Fibroblast of skin of scalp (primary cell): ENCODE measurements at regions not wholly inside any gene's neighbourhood (a gene's known extent, or its start where the extent isn't known, plus 50 kb on each side); places are given as distances from the start of the nearest gene placed in this dataset.
A peak's percentile ranks its signal among the peaks of the same experiment; 100 is the strongest.
"Not testable (repeated sequence)": the region's sequence is repeated elsewhere in the genome, so short reads cannot be mapped to it uniquely, and the experiment has no call there.

Source experiments
- DNase-seq: peaks from one replicate; pipeline ENCODE4 v3.0.0-alpha.2; 2013

DNA sequence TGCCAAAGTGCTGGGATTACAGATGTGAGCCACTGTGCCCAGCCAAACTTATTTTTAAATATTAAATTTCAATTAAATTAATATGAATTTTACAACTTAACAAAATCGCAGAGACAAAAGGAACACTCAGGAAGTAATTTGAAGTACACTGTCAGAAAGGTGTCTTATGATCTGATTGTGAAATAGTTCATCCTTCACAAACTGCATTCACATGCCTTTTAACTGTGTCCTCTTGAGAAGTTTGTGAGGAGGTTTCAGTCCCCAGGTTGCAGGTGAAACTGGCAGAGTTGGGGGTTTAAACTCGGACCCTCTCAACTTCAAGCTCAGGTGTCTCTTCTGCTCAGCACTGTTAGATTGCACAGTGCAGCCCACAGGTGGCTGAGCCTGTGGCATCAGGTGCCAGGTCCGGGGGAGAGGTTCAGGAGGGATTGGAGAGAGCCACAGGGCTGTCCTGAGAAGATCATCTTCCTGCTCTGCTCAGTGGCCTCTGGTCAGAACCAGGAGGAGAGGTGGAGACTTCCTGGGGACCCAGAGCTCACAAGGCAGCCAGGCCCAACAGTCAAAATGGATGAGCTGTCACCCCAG, 152.3 kb upstream of the RAB4A start:
- DNase-seq: no peak

GRCh38 chr1:229119161-229119560, 151.8 kb upstream of the RAB4A start:
- DNase-seq: no peak

DNA sequence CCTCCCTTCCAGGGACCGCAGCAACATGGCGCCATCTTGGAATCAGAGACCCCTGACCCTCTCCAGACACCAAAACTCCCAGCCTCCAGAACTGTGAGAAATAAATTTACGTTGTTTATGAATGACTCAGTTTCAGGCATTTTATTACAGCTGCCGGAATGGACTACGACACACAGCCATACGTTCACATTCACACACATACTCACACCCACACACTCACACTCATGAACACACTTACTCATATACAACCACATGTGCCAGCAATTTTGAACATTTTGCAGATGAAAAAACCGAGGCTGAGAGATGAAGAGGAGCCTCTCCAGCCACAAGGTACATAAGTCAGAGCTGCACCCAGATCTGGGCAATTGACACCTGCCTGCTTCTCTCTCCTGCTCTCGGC, 151.0 kb upstream of the RAB4A start:
- no peak for DNase-seq

DNA sequence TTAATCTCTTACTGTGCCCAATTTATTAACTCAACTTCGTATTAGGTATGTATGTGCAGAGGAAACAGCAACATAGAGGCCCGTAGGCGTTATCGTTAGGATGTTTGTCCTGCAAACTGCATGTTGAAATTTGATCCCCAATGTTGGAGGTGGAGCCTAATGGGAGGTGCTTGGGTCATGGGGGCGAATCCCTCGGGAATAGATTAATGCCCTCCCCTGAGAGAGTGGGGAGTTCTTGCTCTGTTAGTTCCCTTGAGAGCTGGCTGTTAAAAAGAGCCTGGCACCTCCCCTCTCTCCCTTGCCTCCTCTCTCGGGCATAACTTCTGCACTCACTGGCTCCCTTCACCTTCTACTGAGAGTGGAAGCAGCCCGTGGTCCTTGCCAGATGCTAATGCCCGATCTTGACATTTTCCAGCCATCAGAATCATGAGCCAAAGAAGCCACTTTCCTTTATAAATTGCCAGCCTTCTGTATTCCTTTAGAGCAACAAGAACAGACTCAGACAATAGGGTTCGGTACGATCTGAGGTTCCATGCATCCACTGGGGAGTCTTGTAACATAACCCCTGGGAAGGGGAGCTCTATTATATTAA, 149.0 kb upstream of the RAB4A start:
- DNase-seq: no peak

DNA sequence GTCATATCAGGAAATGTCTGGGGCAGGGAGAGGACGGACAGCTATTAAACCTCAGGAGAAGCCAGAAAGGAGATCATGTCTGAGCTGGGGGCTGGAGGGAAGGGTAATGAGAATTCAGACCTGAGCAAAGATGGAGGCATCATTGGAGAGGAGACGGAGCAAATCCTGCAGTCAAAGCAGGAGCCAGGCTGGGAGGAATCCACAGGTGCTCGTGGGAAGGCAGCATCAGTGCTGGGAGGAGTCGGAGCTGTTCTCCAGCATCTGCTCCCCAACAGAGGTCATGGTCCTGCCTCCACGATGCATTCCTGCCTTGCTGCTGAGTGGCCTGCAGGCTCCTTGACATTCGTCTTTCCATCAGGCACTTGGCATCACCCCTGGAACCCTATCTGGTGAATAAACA, 148.3 kb upstream of the RAB4A start:
- no peak for DNase-seq

DNA sequence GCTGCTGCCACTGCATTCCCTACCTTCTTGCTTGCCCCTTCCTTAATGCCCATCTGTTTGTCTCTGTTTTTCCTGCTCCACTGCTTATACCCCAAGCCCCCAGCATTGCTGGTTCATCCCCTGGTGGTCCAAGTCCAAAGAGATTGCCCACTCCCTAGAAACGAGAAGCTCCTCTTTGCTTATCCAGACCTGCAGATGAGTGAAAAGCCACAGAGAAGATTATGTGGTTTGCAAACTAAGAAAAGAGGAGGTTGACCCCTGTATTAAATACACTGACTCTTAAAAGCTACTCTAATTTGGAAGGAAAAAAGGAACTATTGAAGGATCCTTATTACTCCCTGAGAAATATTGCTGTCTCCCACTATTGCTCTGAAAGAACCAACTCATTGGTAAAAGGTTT, 146.8 kb upstream of the RAB4A start:
- DNase-seq: no peak

GRCh38 chr1:229124520-229125124, 146.3 kb upstream of the RAB4A start:
- DNase-seq: no peak

DNA sequence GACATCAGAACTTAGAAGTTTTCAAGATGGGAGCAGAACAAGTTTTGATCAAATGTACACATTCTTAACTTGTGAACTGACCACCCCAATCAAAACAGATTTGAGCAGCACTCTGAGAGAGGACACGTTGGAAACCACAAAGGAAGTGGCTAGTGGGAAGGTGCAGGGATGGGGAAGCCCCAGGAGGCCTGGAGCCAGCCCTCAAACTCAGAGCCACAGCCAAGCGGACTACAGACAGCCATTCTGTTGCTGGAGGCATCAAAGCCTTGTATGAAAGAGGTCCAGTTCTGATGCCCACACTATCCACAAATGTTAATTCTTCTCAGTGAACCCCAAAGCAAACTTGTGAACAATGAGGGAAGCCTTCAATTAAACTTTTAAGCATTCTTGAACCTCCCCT, 143.6 kb upstream of the RAB4A start:
- DNase-seq: peak; percentile 20

- no peak for DNase-seq
Observed at GRCh38 chr1:229128066-229128608, 142.8 kb upstream of the RAB4A start.

- DNase-seq: no peak
Observed at GRCh38 chr1:229129301-229130027, 141.4 kb upstream of the RAB4A start.

- no peak for DNase-seq
Observed at GRCh38 chr1:229130028-229130668, 140.8 kb upstream of the RAB4A start.

DNA sequence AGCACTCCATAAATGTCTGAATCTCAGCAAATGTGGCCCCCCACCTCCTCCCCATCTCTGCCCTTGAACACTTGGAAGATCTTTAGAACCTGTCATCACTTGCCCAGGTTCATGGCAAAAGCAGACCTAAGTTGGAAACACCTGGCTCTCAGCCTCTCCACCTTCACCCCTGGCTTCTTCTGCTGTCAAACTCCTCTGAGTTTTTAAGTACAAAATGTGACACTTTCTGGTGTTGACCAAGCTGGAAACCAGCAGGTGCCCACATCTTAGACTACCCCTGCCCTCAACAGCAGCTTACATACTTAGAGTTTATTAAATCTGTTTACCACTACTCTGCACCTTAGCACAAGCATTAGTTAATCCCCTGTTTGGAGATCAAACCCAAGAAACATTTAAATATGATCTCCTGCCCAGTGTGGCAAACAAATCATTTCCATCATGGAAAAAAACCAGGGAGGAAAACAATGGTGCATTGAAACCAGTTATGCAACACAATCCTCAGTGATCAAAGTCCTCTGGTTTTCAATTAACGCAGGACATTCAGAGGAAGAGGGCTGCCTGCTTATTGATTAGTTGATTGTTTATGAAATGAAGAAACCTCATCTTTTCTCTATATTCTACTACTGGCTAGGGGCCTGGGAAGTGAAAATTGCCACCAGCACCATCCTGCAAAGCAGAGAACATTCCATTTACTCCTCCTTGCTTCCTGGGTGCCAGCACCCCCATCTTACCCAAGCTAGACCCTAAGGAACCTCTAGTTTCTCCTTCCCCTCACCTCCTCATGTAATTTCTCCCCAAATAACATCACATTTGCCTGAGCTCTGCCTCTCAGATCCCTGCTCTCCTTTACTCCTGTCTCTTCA, 139.4 kb upstream of the RAB4A start:
- no peak for DNase-seq

- DNase-seq: no peak
Observed at GRCh38 chr1:229132106-229132443, 138.8 kb upstream of the RAB4A start.

DNA sequence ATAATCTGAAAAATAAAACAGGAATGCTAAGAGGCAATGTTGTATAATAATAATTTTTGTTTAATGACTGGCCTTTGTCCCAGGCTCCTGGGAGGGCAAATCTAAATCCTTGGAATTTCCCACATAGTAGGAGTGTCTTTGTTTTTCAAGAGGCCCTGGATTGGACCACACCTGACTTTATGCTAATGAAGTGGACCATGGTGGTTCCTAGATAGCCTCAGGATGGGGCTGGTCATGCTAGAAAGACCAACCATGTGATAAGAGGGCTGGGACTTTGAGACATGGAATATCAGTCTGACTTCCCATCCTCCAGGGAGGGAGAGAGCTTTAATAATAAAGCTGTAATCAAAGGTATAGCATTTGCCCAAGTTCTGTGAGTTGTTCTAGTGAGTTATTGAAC, 138.2 kb upstream of the RAB4A start:
- no peak for DNase-seq

DNA sequence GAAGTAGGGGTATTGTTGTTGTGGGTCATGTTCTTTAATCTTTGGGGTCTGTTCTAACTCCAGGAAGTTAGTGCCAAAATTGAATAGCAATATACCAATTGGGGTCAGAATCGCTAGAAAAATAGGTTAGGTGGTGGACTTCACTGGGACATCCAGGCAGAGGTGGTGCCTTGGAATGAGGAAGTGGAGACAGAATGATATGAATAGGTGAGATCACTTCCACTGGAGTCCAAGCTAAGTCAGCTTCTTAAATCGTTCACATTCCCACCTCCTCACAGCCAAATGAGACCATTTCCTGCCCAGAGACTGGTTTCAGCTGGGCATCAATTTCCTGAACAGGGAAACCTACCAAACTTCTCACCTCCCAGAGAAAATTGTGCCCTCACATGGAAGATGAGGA, 137.8 kb upstream of the RAB4A start:
- DNase-seq: no peak

- DNase-seq: no peak
Observed at GRCh38 chr1:229133811-229134210, 137.1 kb upstream of the RAB4A start.

DNA sequence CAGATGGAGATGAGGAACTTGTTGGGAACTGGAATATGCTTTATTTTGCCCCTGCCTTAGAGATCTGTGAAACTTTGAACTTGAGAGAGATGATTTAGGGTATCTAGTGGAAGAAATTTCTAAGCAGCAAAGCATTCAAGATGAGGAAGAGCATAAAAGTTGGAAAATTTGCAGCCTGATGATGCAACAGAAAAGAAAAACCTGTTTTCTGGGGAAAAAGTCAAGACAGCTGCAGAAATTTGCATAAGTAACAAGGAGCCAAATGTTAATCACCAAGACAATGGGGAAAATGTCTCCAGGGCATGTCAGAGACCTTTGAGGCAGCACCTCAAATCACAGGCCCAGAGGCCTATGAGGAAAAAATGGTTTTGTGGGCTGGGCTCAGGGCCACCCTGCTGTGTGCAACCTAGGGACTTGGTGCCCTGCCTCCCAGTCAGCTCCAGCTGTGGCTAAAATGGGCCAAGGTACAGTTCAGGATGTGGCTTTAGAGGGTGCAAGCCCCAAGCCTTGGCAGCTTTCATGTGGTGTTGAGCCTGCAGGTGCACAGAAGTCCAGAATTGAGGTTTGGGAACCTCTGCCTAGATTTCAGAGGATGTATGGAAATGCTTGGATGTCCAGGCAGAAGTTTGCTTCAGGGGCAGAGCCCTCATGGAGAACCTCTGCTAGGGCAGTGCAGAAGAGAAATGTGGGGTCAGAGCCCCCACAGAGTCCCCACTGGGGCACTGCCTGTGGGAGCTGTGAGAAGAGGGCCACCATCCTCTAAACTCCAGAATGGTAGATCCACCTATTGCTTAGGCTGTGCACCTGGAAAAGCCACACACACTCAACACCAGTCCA, 136.3 kb upstream of the RAB4A start:
- not testable (repeated sequence) for DNase-seq

GRCh38 chr1:229135773-229136172, 135.1 kb upstream of the RAB4A start:
- no peak for DNase-seq

DNA sequence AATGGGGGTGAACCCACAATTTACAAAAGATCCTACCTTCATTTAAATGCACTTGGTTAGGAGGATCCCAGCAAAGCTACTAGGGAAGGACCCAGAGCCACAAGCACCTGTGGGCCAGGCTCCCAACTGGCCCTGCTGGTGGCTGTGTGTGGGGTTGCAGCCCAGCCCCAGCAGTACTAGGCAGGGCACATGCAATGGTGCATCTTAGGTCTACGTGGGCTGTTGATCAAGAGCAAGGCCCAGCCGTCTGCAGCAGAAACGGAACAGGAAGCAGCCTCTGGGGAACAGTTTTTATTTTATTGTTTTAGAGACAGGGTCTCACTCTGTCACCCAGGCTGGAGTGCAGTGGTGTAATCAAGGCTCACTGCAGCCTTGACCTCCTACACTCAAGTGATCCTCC, 134.1 kb upstream of the RAB4A start:
- no peak for DNase-seq

DNA sequence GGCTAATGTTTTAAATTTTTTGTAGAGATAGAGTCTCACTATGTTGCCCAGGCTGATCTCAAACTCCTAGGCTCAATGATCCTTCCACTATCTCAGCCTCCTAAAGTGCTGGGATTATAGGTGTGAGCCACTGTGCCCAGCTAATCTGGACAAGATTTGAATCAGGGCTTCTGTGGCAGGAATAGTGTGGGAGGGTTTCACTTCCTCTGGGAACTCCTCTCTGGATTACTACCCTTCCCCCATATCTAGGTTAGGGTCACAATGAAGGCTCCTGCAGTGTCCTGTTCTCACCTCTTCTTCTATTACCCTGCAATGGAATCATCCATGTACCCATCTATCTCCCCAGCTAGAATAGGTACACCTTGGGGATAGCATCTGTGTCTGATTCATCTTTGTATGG, 133.6 kb upstream of the RAB4A start:
- DNase-seq: no peak

GRCh38 chr1:229138058-229138457, 132.9 kb upstream of the RAB4A start:
- no peak for DNase-seq
